GM19395 (cell line): ENCODE measurements at regions not wholly inside any gene's neighbourhood (a gene's known extent, or its start where the extent isn't known, plus 50 kb on each side); places are given as distances from the start of the nearest gene placed in this dataset.

Experiments
- ATAC-seq: cut with Tn5 transposase; IDR thresholded peaks from one replicate; pipeline ENCODE4 v1.9.1; 2021; ENCODE audit warnings: mild to moderate bottlenecking, moderate library complexity; ENCODE audit not compliant: unreplicated experiment

- no peak for ATAC-seq
Measured at GRCh38 chr20:7302250-7302649, 534.8 kb downstream of the BMP2 start.

- no peak for ATAC-seq
Measured at GRCh38 chr20:7305976-7306375, 538.5 kb downstream of the BMP2 start.

- no peak for ATAC-seq
Measured at GRCh38 chr20:7308163-7308562, 540.7 kb downstream of the BMP2 start.

- ATAC-seq = no peak
Measured at GRCh38 chr20:7313047-7313446, 545.6 kb downstream of the BMP2 start.

GRCh38 chr20:7323957-7324356, 556.5 kb downstream of the BMP2 start:
- ATAC-seq = no peak

- no peak for ATAC-seq
Measured at GRCh38 chr20:7327810-7328209, 560.3 kb downstream of the BMP2 start.

GRCh38 chr20:7330850-7331249, 563.4 kb downstream of the BMP2 start:
- ATAC-seq = no peak

GRCh38 chr20:7332169-7332568, 564.7 kb downstream of the BMP2 start:
- no peak for ATAC-seq

- ATAC-seq = no peak
Measured at GRCh38 chr20:7333841-7334240, 566.4 kb downstream of the BMP2 start.

- no peak for ATAC-seq
Measured at GRCh38 chr20:7346026-7346425, 578.5 kb downstream of the BMP2 start.

GRCh38 chr20:7346562-7346961, 579.1 kb downstream of the BMP2 start:
- ATAC-seq = no peak

- ATAC-seq = no peak
Measured at GRCh38 chr20:7347409-7347808, 579.9 kb downstream of the BMP2 start.

- no peak for ATAC-seq
Measured at GRCh38 chr20:7348253-7348652, 580.8 kb downstream of the BMP2 start.

GRCh38 chr20:7352165-7352564, 584.7 kb downstream of the BMP2 start:
- ATAC-seq = no peak

- no peak for ATAC-seq
Measured at GRCh38 chr20:7355051-7355450, 585.2 kb downstream of the HAO1 start.

- no peak for ATAC-seq
Measured at GRCh38 chr20:7358670-7359069, 581.6 kb downstream of the HAO1 start.

GRCh38 chr20:7359739-7360138, 580.5 kb downstream of the HAO1 start:
- ATAC-seq = no peak

GRCh38 chr20:7361321-7361720, 578.9 kb downstream of the HAO1 start:
- no peak for ATAC-seq

- ATAC-seq = no peak
Measured at GRCh38 chr20:7361931-7362330, 578.3 kb downstream of the HAO1 start.

- no peak for ATAC-seq
Measured at GRCh38 chr20:7362601-7363000, 577.7 kb downstream of the HAO1 start.

- no peak for ATAC-seq
Measured at GRCh38 chr20:7366189-7366588, 574.1 kb downstream of the HAO1 start.

- no peak for ATAC-seq
Measured at GRCh38 chr20:7371518-7372163, 568.6 kb downstream of the HAO1 start.

GRCh38 chr20:7375905-7376304, 564.4 kb downstream of the HAO1 start:
- ATAC-seq = no peak
